Stimulated activated CD8-positive, alpha-beta memory T cell treated with anti-CD3 and anti-CD28 coated beads, Interleukin-7, amount 100 ng/mL, for 1 hour (primary cell): ENCODE measurements at regions not wholly inside any gene's neighbourhood (a gene's known extent, or its start where the extent isn't known, plus 50 kb on each side); places are given as distances from the start of the nearest gene placed in this dataset.
"Not testable (repeated sequence)": the region's sequence is repeated elsewhere in the genome, so short reads cannot be mapped to it uniquely, and the experiment has no call there.

Experiments used
- DNase-seq, 2 donors: peaks; one replicate each; pipeline ENCODE4 v3.0.0-alpha.2; 2020; ENCODE audit warnings: low read depth in 2 of 2

- not testable (repeated sequence) for DNase-seq
Observed at GRCh38 chr5:56295311-56295710, 62.2 kb upstream of the ANKRD55 start.

GRCh38 chr5:56294354-56294753 lies 61.2 kb upstream of the ANKRD55 start:
- no peak for DNase-seq

GRCh38 chr5:56292874-56293273 lies 59.7 kb upstream of the ANKRD55 start:
- not testable (repeated sequence) for DNase-seq

DNA sequence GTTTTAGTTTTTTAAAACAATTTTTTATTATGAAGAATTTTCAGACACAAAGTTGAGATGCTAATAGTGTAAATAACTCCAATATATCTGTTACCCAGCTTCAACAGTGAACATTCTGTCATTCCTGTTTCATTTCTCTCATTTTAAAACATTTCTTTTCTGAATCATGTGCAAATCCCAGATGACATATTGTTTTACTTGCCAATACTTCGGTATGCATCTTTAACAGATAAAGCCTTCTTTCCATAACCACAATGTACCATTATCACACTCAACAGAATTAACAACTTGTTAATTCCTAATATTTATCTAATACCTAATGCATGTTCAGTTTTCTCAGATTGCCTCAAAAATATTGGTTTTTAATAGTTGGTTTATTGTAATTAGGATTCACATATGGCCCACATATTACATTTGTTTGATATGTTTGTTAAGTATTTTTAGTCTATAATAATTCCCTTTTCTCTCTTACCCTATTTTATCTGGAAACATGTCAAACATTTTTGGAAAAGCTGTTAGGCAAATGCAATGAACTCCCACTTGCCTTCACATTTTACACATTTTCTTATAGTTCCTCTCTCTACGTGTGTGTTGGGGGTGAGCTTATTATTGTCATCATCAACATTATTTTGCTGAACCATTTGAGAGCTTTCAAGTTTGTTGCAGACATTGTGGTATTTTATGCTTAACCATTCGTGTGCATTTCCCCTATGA lies 58.7 kb upstream of the ANKRD55 start:
- DNase-seq: no peak

DNA sequence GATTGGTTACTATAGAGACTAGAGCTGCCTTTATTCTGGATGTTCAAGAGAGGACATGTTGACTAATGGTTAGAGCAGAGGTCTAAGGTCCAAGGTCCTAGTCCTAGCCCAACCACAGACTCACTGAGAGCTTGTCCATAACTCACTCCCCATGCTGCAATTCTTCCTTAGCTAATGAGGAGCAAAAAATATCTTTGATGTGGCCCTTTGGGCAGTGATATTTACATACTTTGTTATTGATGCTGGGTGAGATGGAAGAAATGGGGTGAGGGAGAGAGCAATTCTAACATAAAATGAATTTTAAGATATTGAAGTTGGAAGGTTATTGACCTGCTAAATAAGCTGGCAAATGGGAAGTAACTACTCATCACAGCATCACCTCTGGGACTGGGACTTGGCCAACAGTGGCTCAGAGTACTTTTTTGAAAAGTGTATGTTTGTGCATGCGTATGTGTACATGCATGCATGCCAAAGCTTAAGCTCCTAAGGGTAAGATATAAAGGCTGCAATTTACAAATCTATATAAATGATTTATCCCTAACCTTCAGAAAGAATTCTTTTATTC lies 58.0 kb upstream of the ANKRD55 start:
- DNase-seq: no peak

- no peak for DNase-seq
Observed at GRCh38 chr5:56290378-56291078, 57.4 kb upstream of the ANKRD55 start.

DNA sequence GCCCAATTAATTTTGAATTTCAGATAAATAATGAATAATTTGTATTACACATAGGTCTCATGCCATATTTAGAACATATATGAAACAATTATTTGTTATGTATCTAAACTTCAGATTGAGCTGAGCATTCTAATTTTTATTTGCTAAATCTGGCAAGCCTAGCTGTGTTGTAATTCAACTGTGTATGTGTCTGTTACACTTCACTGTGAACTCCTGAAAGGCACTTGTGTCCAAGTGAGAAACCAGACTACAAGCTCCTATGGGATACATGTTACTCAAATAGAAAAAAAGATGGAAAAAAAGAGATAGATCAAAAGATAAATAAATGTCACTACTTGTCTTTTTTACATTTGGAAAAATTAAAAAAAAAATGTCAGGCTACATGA lies 56.5 kb upstream of the ANKRD55 start:
- no peak for DNase-seq

GRCh38 chr5:56288873-56289601 lies 55.9 kb upstream of the ANKRD55 start:
- no peak for DNase-seq

DNA sequence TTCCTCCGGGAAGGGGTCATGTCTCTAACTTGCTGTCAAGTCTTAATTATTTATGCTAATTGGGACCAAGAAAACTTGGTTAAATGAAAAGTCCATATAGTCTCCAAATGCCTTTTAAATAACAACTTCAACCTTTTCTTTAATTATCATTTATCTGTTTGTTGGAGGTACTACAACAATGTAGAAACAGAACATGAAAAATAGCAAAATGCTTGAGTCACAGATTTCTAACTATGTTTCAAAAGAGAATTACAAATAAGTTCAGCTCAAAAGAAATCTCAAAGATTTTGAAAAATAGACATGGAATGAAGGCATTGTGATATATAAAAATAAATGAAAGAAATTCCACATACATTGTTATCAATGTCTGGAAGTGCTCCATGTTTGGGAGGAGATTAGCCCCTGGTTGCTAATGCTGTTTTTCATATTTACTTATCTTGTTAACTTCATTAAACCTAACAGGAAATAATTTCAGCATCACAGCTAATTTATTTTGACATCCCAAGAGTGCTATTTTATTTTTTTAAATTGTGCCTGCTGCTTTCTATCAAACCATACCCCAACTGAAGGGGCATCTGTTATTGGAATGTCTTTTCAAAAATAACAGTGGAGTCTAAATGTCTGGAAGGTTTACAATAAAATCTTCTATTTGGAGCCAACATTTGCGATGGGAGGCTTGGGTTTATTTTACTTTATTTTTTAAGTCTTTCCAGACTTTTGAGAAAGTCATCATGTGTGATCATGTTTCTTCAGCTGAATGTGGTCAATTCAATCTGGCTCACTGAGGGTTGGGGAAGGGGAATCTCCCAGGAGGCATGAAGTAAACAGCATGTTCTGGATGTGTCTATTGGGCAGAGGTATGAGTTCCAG lies 53.1 kb upstream of the ANKRD55 start:
- DNase-seq: no peak

DNA sequence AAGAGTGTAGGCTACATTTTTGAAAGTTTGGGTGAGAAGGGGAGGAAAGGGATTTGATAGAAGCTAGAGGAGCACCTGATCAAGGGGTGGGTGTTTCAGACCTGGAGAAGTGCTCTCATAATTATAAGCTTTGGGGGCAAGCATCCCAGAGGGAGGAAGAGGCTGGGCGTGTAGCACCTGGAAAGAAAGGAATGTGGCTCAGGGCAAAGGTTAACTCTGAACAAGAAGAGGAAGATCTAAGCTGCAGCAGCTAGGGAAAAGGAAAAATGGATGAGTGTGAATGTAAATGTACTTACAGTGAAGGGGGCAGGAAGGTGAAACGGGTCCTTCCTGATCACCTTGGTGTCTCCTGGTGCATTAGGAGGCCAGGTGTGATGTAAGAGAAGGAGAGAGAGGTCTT lies 49.8 kb upstream of the ANKRD55 start:
- no peak for DNase-seq
